Psoas muscle (tissue), 7 donors: ENCODE measurements at regions not wholly inside any gene's neighbourhood (a gene's known extent, or its start where the extent isn't known, plus 50 kb on each side); places are given as distances from the start of the nearest gene placed in this dataset.

Source experiments
- ATAC-seq, 4 donors: fragments of 200-7000 bp; cut with Tn5 transposase; one replicate each; pipeline ENCODE4 v1.9.1; 2020; ENCODE audit warnings: moderate library complexity in 3 of 4, mild to moderate bottlenecking in 2 of 4
- DNase-seq, 2 donors: peaks; one replicate each; pipeline ENCODE4 v3.0.0-alpha.2; 2020
- H3K27ac ChIP-seq: fragments of 200-600 bp; one replicate; pipeline ENCODE4 v1.8.0; 2022
- H3K27me3 ChIP-seq, 3 donors: fragments of 200-600 bp in 1 of 3; one replicate each; pipeline versions ENCODE4 v1.6.1 to v1.8.0; 2013 to 2022; ENCODE audit warnings: low read length in 2 of 3, mild to moderate bottlenecking in 2 of 3, moderate library complexity in 1 of 3; ENCODE audit not compliant: insufficient read depth in 3 of 3
- H3K36me3 ChIP-seq, 2 donors: fragments of 200-600 bp in 1 of 2; one replicate each; pipeline versions ENCODE4 v1.6.1 to v1.8.0; 2013 to 2022; ENCODE audit warnings: low read depth in 1 of 2, mild to moderate bottlenecking in 1 of 2, moderate library complexity in 1 of 2; ENCODE audit not compliant: insufficient read depth in 1 of 2
- H3K4me1 ChIP-seq: fragments of 200-600 bp; one replicate; pipeline ENCODE4 v1.8.0; 2022
- H3K4me3 ChIP-seq: fragments of 200-600 bp; one replicate; pipeline ENCODE4 v1.8.0; 2022; ENCODE audit warnings: mild to moderate bottlenecking
- H3K9me3 ChIP-seq: fragments of 200-600 bp; one replicate; pipeline ENCODE4 v1.8.0; 2022
- WGBS, 3 donors: extraction: QIAGEN DNeasy Blood & Tissue Kit; methylation state at CpG; one replicate each; pipeline versions ENCODE4 v1.1.6 to v1.1.7; 2013; 5-methylcytosine and 5-hydroxymethylcytosine counted together
- intact Hi-C, 2 donors: fragments of 100-400 bp; cut with DNase I; formaldehyde crosslinking; loops; one replicate each; pipeline versions ENCODE4 v1.11.0 to v1.14.2; 2022
- TF ChIP-seq, protein P1 (sequence below): fragments of 200-600 bp; IDR thresholded peaks from one replicate; pipeline ENCODE4 v1.8.0; 2022; ENCODE audit warnings: antibody characterized with exemption
- donor health status: healthy with polysubstance abuse.
- donor health status: DM: no; HTN: no; CAD: no; lungs with moderate emphysema.
- donor health status: Bipolar disorder and iron deficiency.
- donor health status: healthy.
- donor health status: DM: yes; HTN: yes; CAD: no.
- donor health status: DM: no; HTN: no; CAD: no.
- donor health status: DM: yes; HTN: yes; CAD: no.

DNA sequence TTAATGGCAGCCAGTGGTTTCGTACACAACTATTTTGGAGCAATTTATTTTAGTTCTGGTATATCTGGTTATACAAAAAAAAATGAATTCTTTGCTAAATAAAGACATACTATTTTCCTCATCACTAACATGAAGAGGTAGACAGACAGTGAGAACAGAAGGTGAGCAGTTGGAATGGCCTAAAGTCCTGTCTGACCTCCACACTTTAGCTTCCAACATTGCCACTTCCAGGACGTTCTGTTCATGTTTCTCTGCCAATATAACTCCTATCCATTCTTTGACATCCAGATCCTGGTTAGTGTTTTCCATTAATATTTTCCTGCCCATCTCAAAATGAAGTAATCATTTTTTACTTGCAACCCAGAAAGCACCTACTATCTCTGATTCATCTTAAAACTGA is 112.9 kb upstream of the FRY start:
- WGBS, 3 donors: 72 to 74% (median 73%) methylated on average over 2 of the region's 2 CpGs
- no peaks in the 10 kb centered on the region for H3K4me1 ChIP-seq
- TF ChIP-seq, protein P1, sequence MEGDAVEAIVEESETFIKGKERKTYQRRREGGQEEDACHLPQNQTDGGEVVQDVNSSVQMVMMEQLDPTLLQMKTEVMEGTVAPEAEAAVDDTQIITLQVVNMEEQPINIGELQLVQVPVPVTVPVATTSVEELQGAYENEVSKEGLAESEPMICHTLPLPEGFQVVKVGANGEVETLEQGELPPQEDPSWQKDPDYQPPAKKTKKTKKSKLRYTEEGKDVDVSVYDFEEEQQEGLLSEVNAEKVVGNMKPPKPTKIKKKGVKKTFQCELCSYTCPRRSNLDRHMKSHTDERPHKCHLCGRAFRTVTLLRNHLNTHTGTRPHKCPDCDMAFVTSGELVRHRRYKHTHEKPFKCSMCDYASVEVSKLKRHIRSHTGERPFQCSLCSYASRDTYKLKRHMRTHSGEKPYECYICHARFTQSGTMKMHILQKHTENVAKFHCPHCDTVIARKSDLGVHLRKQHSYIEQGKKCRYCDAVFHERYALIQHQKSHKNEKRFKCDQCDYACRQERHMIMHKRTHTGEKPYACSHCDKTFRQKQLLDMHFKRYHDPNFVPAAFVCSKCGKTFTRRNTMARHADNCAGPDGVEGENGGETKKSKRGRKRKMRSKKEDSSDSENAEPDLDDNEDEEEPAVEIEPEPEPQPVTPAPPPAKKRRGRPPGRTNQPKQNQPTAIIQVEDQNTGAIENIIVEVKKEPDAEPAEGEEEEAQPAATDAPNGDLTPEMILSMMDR: no peak
- H3K9me3 ChIP-seq: no peaks in the 10 kb centered on the region
- no peak overlapping the region for H3K4me3 ChIP-seq
- ATAC-seq: no peak
- H3K36me3 ChIP-seq: no peaks in the 10 kb centered on the region
- no peak overlapping the region for H3K27ac ChIP-seq
- DNase-seq: no peak
- intact Hi-C loops: no loop called here
- no peaks in the 10 kb centered on the region for H3K27me3 ChIP-seq

DNA sequence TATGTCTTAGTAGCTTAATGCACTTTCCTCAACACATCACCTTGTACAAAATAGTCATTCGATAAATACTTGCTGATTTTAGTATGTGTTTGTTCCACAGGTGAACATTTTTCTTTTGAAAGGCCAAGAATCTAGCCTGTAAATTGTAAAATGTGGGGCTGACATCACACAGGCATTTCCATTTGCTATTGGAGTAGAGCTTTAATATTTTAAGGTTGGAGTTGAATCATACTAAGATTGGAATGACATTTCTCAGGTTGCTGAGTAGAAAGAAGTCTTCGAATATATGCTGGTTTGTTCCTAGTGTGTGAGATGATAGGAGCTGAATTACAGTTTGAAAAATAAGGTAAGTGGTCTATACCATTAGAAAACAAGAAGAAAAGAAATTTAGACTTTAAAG is 112.3 kb upstream of the FRY start:
- Histone ChIP-seq H3K36me3 (no peaks in the 10 kb centered on the region), H3K4me3 (no peak overlapping the region), H3K27me3 (no peaks in the 10 kb centered on the region), H3K4me1 (no peaks in the 10 kb centered on the region), H3K9me3 (no peaks in the 10 kb centered on the region), H3K27ac (no peak overlapping the region)
- DNase-seq: no peak
- 91 to 94% (median 94%) methylated on average over 2 of the region's 2 CpGs for WGBS, 3 donors
- intact Hi-C loops: no loop called here
- ATAC-seq: no peak
- TF ChIP-seq, protein P1: no peak

DNA sequence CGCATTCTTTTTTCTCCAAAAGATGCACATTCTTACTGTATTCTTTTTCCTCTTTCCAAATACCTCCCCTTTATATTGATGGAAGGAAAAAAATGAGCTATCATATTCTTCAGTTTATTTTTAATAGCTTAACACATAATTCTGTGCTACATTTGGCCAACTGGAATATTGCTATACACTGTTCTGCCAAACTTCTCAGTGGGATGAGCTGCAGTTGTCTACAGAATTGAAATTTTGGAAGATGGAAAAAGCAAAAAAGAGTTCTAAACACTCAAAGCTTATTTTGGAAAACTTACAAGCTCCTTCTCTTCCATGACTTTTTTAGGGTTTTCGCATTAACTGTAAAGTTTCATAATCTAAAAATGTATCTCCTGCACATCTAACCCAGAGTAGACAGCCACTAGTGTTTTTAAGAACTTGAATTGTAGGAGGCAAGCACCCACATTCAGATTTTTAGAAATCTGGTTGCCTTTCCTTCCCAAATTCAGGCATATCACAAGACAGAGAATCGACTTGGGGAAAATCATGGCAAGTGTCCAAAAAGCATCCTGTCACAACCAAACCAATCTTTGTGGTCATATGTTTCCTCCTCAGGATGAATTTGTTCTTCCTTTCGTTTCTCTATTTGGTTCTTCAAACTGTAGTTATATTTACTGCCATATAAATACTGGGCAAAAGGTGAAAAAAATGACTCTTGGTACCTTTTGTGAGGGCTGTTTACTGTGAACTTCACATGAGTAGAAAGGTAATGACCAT is 111.4 kb upstream of the FRY start:
- DNase-seq: no peak
- Histone ChIP-seq H3K27me3 (no peaks in the 10 kb centered on the region), H3K27ac (no peak overlapping the region), H3K36me3 (no peaks in the 10 kb centered on the region), H3K4me3 (no peak overlapping the region), H3K9me3 (no peaks in the 10 kb centered on the region), H3K4me1 (no peaks in the 10 kb centered on the region)
- TF ChIP-seq, protein P1: no peak
- 55 to 64% (median 55%) methylated on average over 4 of the region's 4 CpGs for WGBS, 3 donors
- intact Hi-C loops: no loop called here
- ATAC-seq: no peak

DNA sequence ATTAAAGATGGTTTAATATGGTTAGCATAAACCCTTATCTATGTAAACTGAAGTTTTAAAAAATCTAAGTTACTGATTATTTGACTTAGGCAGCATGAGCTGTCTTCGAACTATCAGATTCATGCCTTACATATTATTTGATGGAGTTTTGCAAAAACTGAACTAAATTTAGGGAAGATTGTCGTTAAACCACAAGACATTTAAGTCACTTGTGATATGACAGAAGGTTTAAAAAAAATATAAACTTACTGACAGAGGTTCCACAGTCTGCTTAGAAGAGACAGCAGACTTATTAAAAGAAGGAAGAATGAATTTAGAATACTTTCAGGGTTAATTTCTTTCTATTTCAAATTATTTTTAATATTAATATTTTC is 110.9 kb upstream of the FRY start:
- 86 to 94% (median 86%) methylated on average over 2 of the region's 2 CpGs for WGBS, 3 donors
- Histone ChIP-seq H3K4me3 (no peak overlapping the region), H3K27me3 (no peaks in the 10 kb centered on the region), H3K9me3 (no peaks in the 10 kb centered on the region), H3K27ac (no peak overlapping the region), H3K36me3 (no peaks in the 10 kb centered on the region), H3K4me1 (no peaks in the 10 kb centered on the region)
- ATAC-seq: no peak
- intact Hi-C loops: no loop called here
- TF ChIP-seq, protein P1: no peak
- no peak for DNase-seq

GRCh38 chr13:31922724-31923123 is 108.8 kb upstream of the FRY start:
- no peak overlapping the region for H3K27ac ChIP-seq
- H3K36me3 ChIP-seq: no peaks in the 10 kb centered on the region
- ATAC-seq: no peak
- DNase-seq: no peak
- intact Hi-C loops: no loop called here
- no peaks in the 10 kb centered on the region for H3K9me3 ChIP-seq
- no peak overlapping the region for H3K4me3 ChIP-seq
- no peaks in the 10 kb centered on the region for H3K4me1 ChIP-seq
- WGBS, 3 donors: 92 to 100% (median 97%) methylated on average over 1 of the region's 1 CpG
- no peaks in the 10 kb centered on the region for H3K27me3 ChIP-seq
- TF ChIP-seq, protein P1: no peak
